ENCODE measurements at regions not wholly inside any gene's neighbourhood (a gene's known extent, or its start where the extent isn't known, plus 50 kb on each side); places are given as distances from the start of the nearest gene placed in this dataset.
"Not testable (repeated sequence)": the region's sequence is repeated elsewhere in the genome, so short reads cannot be mapped to it uniquely, and the experiment has no call there.

GRCh38 chr14:106475214-106475613 is 948.8 kb downstream of the TMEM121 start:
- DNase-seq: peak; percentile 82

GRCh38 chr14:106477600-106477999 is 951.2 kb downstream of the TMEM121 start:
- DNase-seq: not testable (repeated sequence)

- not testable (repeated sequence) for DNase-seq
Measured at GRCh38 chr14:106480287-106480686, 953.9 kb downstream of the TMEM121 start.

GRCh38 chr14:106482213-106482612 is 955.8 kb downstream of the TMEM121 start:
- not testable (repeated sequence) for DNase-seq

GRCh38 chr14:106487600-106487999 is 961.2 kb downstream of the TMEM121 start:
- no peak for DNase-seq

- DNase-seq: no peak
Measured at GRCh38 chr14:106488291-106488690, 961.9 kb downstream of the TMEM121 start.

DNA sequence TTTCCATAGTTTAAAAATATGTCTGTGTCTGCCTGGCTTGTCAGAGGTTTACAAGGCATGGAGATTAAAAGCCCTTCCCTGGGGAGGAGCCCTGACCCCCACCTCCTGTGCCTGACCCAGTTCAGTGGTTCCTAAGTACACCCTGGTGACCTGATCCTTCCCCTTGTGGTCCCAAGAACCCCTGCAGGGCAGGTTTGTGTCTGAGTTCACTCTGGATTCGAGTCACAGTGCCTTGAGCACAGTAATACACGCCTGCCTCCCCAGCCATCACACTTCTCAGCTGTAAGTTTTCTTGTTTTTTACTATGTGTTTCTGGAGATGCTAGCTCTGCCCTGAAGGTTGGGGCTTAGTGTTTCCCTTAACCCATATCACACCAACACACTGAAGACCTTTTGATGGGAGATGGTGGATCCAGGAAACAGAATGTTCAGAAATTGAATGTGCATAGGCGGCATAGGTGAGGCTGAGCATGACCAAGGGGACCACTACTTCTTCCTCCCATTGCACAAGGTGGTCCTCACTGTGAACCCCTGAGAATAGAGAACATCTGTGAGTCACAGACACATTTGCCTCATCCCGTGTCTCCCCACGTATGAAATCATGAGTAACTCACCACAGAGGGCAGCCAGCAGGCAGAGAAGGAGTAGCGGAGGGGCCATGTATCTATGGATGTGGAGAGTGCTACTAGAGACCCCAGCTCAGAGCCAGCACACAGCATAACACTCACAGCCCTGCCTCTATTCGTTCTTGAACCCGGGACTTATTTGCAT is 962.9 kb downstream of the TMEM121 start:
- DNase-seq: peak; percentile 69

DNA sequence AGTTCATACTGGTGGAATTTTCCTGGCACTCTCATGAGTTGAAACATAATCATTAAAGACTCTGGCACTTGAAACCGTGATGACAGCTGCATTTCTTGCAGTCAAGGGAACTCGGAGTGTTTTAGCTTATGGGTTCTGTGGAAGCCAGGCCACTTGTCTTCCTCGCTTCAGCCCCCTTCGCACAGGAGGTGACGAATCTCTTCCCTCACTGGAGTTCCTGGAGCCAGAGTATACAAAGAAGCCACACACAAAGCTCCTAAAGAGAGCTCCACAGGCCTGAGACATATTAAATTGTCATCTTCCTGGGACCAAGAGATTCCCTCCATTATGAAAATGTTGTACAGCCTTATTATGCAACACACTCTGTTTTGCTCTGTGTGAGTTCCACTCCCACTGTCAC is 964.1 kb downstream of the TMEM121 start:
- no peak for DNase-seq

- DNase-seq: no peak
Measured at GRCh38 chr14:106491851-106492250, 965.5 kb downstream of the TMEM121 start.

DNA sequence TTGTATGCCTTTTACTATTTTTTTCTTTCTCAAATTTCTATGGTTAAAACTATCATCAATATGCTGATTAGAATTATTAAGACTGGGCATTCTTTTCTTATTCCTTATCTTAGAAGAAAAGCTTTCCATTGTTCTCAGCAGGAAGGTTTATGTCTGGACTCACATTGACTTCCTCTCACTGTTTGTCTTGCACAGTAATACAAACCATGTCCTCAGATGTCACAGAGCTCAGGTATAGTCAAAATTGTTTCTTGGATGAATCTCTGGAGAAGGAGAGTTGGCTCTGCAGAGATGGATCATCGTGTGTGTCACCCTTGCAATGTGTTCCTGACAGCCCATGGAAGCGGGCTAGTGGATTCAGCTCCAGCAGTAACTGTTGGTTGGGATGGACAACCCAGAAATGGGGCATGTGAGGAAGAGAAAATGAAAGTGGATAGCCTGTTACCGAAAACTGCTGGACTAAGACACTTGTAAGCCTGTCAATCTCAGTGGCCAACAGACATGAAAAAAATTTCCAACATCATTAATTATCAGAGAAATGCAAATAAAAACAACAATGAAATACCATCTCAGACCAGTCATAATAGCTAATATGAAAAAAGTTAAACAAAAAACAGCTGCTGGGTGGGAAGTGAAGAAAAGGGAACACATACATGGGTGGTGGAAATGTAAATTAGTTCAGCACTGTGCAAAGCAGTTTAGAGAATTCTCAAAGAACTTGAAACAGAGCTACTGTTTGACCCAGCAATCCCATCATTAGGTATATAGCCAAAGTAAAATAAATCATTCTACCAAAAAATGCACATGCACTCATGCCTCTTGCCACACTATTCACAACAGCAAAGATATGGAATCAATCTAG is 967.8 kb downstream of the TMEM121 start:
- no peak for DNase-seq

- no peak for DNase-seq
Measured at GRCh38 chr14:106500571-106500970, 974.2 kb downstream of the TMEM121 start.

DNA sequence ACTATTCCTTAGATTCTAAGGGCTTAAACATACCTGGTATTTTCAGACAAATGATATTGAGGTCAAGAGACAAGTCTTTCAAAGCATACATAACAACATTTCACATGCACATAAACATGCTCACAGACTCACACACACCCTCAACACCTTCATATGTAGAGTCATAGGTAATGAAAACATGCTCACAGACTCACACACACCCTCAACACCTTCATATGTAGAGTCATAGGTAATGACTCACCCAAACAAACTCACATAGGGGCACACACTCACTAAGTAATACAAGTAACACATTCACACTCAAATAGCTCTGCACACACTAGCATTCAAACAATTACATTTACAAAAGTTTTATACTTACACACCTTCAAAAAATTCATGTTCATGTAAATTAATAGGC is 975.5 kb downstream of the TMEM121 start:
- DNase-seq: no peak

DNA sequence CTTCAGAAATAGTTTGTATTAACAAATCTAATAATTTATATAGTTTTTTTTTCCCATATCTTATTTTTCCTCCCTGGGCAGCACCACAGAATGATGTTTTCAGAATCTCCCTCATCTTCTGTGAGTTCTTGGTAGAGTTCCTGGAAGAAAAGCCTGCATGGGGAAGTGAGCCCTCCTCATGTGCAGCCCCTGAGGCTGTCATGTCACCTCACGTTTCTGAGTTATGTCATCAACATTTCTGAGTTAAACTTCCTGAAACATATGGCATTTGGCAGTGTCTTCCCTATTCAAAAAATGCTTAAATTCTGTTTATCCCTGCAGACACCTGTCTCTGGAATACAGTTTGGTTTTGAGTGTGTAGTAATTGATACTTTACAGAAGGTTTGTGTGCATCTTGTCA is 979.0 kb downstream of the TMEM121 start:
- DNase-seq: no peak

GRCh38 chr14:106506881-106507305 is 980.5 kb downstream of the TMEM121 start:
- peak; percentile 80 for DNase-seq

GRCh38 chr14:106507354-106507753 is 981.0 kb downstream of the TMEM121 start:
- DNase-seq: peak; percentile 54

GRCh38 chr14:106508216-106508615 is 981.8 kb downstream of the TMEM121 start:
- no peak for DNase-seq

DNA sequence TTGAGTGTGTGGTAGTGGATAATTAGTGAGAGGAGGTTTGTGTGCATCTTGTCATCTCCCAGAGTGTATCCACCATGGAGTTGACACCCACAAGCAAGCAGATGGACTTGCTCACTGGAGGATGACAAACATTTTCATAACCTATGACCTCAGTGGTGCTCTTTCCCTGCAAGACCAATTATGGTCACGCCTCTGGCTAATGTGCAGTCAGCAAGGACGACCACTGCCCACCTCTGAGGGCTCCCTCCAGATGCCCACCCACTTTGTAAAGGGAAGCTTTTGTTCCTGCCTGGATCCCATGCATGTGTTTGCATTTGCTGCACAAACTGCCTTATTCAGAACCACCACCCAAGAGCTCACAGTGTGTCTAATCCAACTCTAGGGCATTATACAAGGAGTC is 982.8 kb downstream of the TMEM121 start:
- no peak for DNase-seq

- DNase-seq: no peak
Measured at GRCh38 chr14:106509807-106510206, 983.4 kb downstream of the TMEM121 start.

DNA sequence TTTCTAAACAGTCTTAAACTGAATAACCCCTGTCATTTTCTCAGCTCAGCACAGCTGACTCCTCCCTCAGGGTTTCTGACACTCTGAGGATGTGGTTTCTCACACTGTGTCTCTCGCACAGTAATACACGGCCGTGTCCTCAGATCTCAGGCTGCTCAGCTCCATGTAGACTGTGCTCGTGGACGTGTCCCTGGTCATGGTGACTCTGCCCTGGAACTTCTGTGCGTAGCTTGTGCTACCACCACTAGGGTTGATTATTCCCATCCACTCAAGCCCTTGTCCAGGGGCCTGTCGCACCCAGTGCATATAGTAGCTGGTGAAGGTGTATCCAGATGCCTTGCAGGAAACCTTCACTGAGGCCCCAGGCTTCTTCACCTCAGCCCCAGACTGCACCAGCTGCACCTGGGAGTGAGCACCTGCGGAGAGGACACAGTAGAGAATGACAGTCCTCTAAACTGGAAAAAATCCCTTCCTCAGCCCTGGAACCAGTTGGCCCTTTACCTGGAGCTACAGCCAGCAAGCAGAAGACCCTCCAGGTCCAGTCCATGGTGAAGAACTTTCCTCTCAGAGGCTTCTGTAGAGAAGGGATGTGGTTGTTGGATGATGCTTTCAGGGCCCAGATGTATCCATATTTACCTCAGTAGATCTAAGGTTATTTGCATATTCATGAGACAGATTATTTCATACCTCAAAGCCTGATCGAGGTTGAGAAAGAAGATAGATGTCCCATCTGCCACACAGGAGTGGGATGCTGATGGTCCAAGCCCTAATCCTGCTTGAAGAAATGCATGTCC is 984.8 kb downstream of the TMEM121 start:
- peak; percentile 73 for DNase-seq

DNA sequence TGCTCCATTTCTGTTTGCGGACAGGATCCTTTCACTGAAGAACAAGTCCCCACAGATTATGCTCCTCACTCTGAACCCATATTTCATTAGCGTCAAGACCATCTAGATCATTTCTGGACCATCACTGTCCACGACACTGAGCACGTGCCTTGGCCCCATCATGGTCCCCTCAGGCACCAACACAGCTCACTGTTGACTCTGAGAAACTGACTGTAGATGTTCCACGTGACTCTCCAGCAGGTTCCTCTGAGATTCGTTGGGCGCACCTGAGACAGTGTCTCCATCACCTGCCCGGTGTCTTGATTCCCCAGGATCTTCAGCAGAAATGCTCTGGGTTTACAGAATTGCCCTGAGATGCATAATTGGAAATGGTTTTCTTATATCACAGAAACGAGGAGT is 985.4 kb downstream of the TMEM121 start:
- no peak for DNase-seq

DNA sequence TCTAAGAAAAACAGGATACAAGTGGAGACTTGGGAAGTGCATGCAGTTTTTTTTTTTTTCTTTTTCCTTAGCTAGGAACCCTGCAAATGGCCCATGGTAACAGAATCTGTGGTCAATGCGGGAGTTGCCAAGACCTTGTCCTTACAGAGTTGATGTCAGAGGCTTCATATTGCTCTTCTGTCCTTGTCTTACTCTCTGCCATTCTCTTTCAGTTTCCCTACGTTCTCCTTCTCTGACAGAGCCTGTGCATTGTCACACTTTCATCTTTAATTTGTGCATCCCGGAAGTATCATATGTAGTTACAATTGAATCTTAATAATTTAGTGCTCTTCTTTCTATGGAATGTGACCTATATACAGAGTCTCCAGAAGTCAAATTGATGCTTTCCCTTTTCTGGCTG is 986.9 kb downstream of the TMEM121 start:
- no peak for DNase-seq

DNA sequence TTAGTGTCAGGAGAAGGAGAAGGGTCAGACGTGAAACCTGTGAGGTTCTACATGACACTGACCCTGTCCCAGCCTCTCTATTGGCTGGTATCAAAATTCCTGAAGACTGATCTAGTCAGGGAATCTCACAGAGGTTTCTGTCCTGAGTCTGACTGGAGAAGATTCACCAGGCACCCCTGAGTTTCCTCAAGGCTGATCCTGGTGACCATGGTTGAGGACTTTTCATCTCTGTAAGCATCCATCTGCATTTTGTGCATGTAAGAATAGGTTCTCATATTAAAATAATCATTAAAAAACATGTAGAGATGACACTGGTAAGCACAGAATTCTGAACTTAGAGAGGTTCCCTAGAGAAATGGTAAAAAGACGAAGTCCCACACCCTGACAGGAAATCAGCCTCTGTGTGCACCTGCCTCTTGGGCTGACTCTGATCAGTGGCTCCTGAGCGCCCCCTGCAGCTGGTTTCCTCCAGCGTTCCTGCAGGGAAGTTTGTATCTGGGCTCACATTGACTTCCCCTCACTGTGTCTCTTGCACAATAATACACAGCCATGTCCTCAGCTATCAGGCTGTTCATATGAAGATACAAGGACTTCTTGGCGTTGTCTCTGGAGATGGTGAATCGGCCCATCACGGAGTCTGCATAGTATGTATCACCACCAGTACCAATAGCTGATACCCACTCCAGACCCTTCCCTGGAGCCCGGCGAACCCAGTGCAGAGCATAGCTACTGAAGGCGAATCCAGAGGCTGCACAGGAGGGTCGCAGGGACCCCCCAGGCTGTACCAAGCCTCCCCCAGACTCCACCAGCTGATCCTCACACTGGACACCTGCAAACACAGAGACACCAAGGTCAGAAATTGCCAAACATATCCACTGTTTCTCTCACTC is 991.9 kb downstream of the TMEM121 start:
- peak; percentile 79 for DNase-seq
